Kidney epithelial cell (primary cell): ENCODE measurements at regions not wholly inside any gene's neighbourhood (a gene's known extent, or its start where the extent isn't known, plus 50 kb on each side); places are given as distances from the start of the nearest gene placed in this dataset.

ENCODE experiments used
- DNase-seq: peaks from one replicate; pipeline ENCODE4 v3.0.0-alpha.2; 2010; ENCODE audit warnings: low read depth
- H3K27me3 ChIP-seq: 2 replicates; pipeline ENCODE4 v1.6.0; 2011; ENCODE audit warnings: low read length; ENCODE audit not compliant: control insufficient read depth, insufficient read depth
- H3K36me3 ChIP-seq: 2 replicates; pipeline ENCODE4 v1.5.1; 2011; ENCODE audit warnings: low read length; ENCODE audit not compliant: control insufficient read depth, insufficient read depth
- H3K4me3 ChIP-seq: 2 replicates; pipeline ENCODE4 v1.5.1; 2011; ENCODE audit warnings: low read depth, mild to moderate bottlenecking, control low read depth, low read length
- CTCF ChIP-seq: IDR thresholded peaks from 2 replicates; pipeline ENCODE4 v1.5.1; 2011; ENCODE audit warnings: mild to moderate bottlenecking, moderate library complexity, low read length, control low read depth, inconsistent platforms; ENCODE audit not compliant: insufficient read depth, poor library complexity, severe bottlenecking

GRCh38 chr19:28498404-28498976 lies 714.5 kb downstream of the UQCRFS1 start:
- no peak for TF ChIP-seq CTCF
- no peak for DNase-seq
- Histone ChIP-seq H3K27me3 (no peaks in the 10 kb centered on the region), H3K36me3 (no peaks in the 10 kb centered on the region), H3K4me3 (no peak overlapping the region)

- Histone ChIP-seq H3K4me3 (no peak overlapping the region), H3K36me3 (no peaks in the 10 kb centered on the region), H3K27me3 (no peaks in the 10 kb centered on the region)
- DNase-seq, result no peak
- no peak for TF ChIP-seq CTCF
These were observed 715.1 kb downstream of the UQCRFS1 start for GRCh38 chr19:28497887-28498286.

GRCh38 chr19:28497137-28497536 lies 715.8 kb downstream of the UQCRFS1 start:
- no peaks in the 10 kb centered on the region for H3K36me3 ChIP-seq
- no peak for DNase-seq
- H3K4me3 ChIP-seq, result no peak overlapping the region
- no peaks in the 10 kb centered on the region for H3K27me3 ChIP-seq
- no peak for TF ChIP-seq CTCF

GRCh38 chr19:28495046-28495445 lies 717.9 kb downstream of the UQCRFS1 start:
- Histone ChIP-seq H3K36me3 (no peaks in the 10 kb centered on the region), H3K27me3 (no peaks in the 10 kb centered on the region), H3K4me3 (no peak overlapping the region)
- DNase-seq, result no peak
- TF ChIP-seq CTCF, result no peak

- no peak for TF ChIP-seq CTCF
- Histone ChIP-seq H3K4me3 (no peak overlapping the region), H3K36me3 (no peaks in the 10 kb centered on the region), H3K27me3 (no peaks in the 10 kb centered on the region)
- no peak for DNase-seq
These were observed 718.5 kb downstream of the UQCRFS1 start for GRCh38 chr19:28494461-28494860.

GRCh38 chr19:28493884-28494283 lies 719.1 kb downstream of the UQCRFS1 start:
- H3K4me3 ChIP-seq, result no peak overlapping the region
- TF ChIP-seq CTCF, result no peak
- no peak for DNase-seq
- H3K36me3 ChIP-seq, result no peaks in the 10 kb centered on the region
- H3K27me3 ChIP-seq, result no peaks in the 10 kb centered on the region
